RWPE1 (cell line): ENCODE measurements at regions not wholly inside any gene's neighbourhood (a gene's known extent, or its start where the extent isn't known, plus 50 kb on each side); places are given as distances from the start of the nearest gene placed in this dataset.

Experiments
- CTCF ChIA-PET: fragments of 350-600 bp; sonication (Branson Sonifier 250); formaldehyde crosslinking; extraction: SDS; loops from one replicate; lab custom pipeline; 2021; lab: Yijun Ruan, JAX
- POLR2A ChIA-PET: fragments of 400-600 bp; formaldehyde crosslinking; extraction: SDS; loops from one replicate; lab custom pipeline; 2020; ENCODE audit warnings: antibody characterized with exemption; ENCODE audit not compliant: low non-redundant PET; lab: Yijun Ruan, JAX
- DNase-seq: peaks from one replicate; pipeline ENCODE4 v3.0.0; 2012; ENCODE audit warnings: low spot score
- H3K27ac ChIP-seq: fragments of 450-650 bp; 2 replicates; pipeline ENCODE4 v1.5.1; 2017
- CTCF ChIP-seq: fragments of 450-650 bp; conservative IDR thresholded peaks from 2 replicates; pipeline ENCODE4 v1.5.1; 2017; ENCODE audit warnings: low read depth, mild to moderate bottlenecking

GRCh38 chr2:228268301-228268700, 86.8 kb upstream of the SPHKAP start:
- no peak for TF ChIP-seq CTCF
- H3K27ac ChIP-seq, result no peak overlapping the region
- DNase-seq, result no peak
- ChIA-PET POLR2A (no interaction called here), CTCF (no interaction called here)

- CTCF ChIA-PET, result no interaction called here
- no peak overlapping the region for H3K27ac ChIP-seq
- POLR2A ChIA-PET, result no interaction called here
- DNase-seq, result no peak
- no peak for TF ChIP-seq CTCF
Measured at GRCh38 chr2:228263156-228263555, 81.7 kb upstream of the SPHKAP start.

- CTCF ChIA-PET, result no interaction called here
- no peak for DNase-seq
- TF ChIP-seq CTCF, result no peak
- no peak overlapping the region for H3K27ac ChIP-seq
- POLR2A ChIA-PET, result no interaction called here
Measured at GRCh38 chr2:228261546-228261945, 80.1 kb upstream of the SPHKAP start.

- DNase-seq, result no peak
- CTCF ChIA-PET, result no interaction called here
- H3K27ac ChIP-seq, result no peak overlapping the region
- POLR2A ChIA-PET, result no interaction called here
- TF ChIP-seq CTCF, result no peak
Measured at GRCh38 chr2:228257379-228257778, 75.9 kb upstream of the SPHKAP start.

- TF ChIP-seq CTCF, result no peak
- no peak for DNase-seq
- H3K27ac ChIP-seq, result no peak overlapping the region
- POLR2A ChIA-PET, result no interaction called here
- CTCF ChIA-PET, result no interaction called here
Measured at GRCh38 chr2:228253752-228254151, 72.3 kb upstream of the SPHKAP start.

- ChIA-PET CTCF (no interaction called here), POLR2A (no interaction called here)
- no peak overlapping the region for H3K27ac ChIP-seq
- TF ChIP-seq CTCF, result no peak
- no peak for DNase-seq
Measured at GRCh38 chr2:228247335-228247734, 65.8 kb upstream of the SPHKAP start.

- POLR2A ChIA-PET, result no interaction called here
- DNase-seq, result no peak
- TF ChIP-seq CTCF, result no peak
- CTCF ChIA-PET, result no interaction called here
- H3K27ac ChIP-seq, result no peak overlapping the region
Measured at GRCh38 chr2:228245601-228246000, 64.1 kb upstream of the SPHKAP start.
